BLaER1 treated with 17β-estradiol and CSF1 and Interleukin-3, amounts not matched to agents 10 nM and 100 nM (cell line): ENCODE measurements at regions not wholly inside any gene's neighbourhood (a gene's known extent, or its start where the extent isn't known, plus 50 kb on each side); places are given as distances from the start of the nearest gene placed in this dataset.
"Not testable (repeated sequence)": the region's sequence is repeated elsewhere in the genome, so short reads cannot be mapped to it uniquely, and the experiment has no call there.

ENCODE experiments used
- H3K27ac ChIP-seq, 11 experiments: shearing (Covaris generic); formaldehyde crosslinking; 2 replicates each; pipeline ENCODE4 v1.8.1; 2022
- H3K27me3 ChIP-seq, 11 experiments: shearing (Covaris generic); formaldehyde crosslinking; 2 replicates each; pipeline ENCODE4 v1.8.1; 2022
- H3K36me3 ChIP-seq, 11 experiments: shearing (Covaris generic); formaldehyde crosslinking; 2 replicates each; pipeline ENCODE4 v1.8.1; 2022
- H3K4me1 ChIP-seq, 10 experiments: shearing (Covaris generic); formaldehyde crosslinking; 2 replicates each; pipeline ENCODE4 v1.8.1; 2022
- H3K4me2 ChIP-seq, 11 experiments: shearing (Covaris generic); formaldehyde crosslinking; 2 replicates each; pipeline ENCODE4 v1.8.1; 2022
- H3K4me3 ChIP-seq, 10 experiments: shearing (Covaris generic); formaldehyde crosslinking; 2 replicates each; pipeline ENCODE4 v1.8.1; 2022
- H3K9ac ChIP-seq, 11 experiments: shearing (Covaris generic); formaldehyde crosslinking; 2 replicates each; pipeline ENCODE4 v1.8.1; 2022
- H3K9me3 ChIP-seq, 11 experiments: shearing (Covaris generic); formaldehyde crosslinking; replicated peaks in 1 of 11; 2 replicates each; pipeline ENCODE4 v1.8.1; 2022
- H4K20me1 ChIP-seq, 11 experiments: shearing (Covaris generic); formaldehyde crosslinking; 2 replicates each; pipeline ENCODE4 v1.8.1; 2022
- Cebpa-rat ChIP-seq, 11 experiments: shearing (Covaris generic); IDR thresholded peaks; 2 replicates each; pipeline ENCODE4 v1.8.1; 2022

DNA sequence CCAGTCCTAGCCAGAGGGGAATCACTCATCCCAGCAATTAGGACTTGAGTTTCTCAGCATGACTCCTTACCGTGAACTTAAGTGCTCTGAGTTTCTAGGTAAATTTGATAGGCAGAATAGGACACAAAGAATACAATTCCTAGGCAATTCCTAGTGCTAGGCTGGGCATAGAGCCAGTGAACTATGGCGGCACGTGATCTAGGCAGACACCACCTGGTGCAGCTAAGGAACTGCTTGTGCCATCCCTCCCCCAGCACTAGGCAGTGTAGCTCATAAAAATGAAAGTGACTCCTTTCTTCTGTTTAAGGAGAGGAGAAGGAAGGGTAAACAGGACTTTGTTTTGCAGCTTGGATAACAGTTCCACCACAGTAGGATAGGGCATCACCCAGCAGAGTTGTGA, 736.3 kb upstream of the PCDH7 start:
- Histone ChIP-seq H3K27ac (no peak overlapping the region), H3K9me3 (no peaks in the 10 kb centered on the region), H3K9ac (no peak overlapping the region), H3K27me3 (no peaks in the 10 kb centered on the region), H4K20me1 (no peaks in the 10 kb centered on the region), H3K4me1 (no peaks in the 10 kb centered on the region), H3K4me2 (no peak overlapping the region), H3K36me3 (no peaks in the 10 kb centered on the region), H3K4me3 (no peak overlapping the region)
- TF ChIP-seq Cebpa-rat (IDR thresholded peaks at IDR 0.05): no peak

DNA sequence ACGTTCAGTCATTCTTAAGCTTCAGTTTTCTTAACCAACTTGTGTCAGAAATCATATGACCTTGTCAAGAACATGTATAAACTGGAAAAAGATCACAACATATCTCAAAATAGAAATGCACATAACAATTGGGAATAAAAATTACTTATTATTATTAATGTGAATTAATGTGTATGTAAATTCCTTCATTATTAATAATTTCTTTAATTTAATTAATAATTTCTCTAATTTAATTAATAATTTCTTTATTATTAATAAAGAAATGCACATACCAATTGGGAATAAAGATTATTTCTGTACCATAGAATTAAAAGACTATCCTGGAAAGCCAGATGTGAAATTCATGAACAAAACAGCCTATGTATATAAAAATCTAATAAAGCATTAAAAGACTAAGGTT, 718.5 kb upstream of the PCDH7 start:
- TF ChIP-seq Cebpa-rat (IDR thresholded peaks at IDR 0.05): no peak

DNA sequence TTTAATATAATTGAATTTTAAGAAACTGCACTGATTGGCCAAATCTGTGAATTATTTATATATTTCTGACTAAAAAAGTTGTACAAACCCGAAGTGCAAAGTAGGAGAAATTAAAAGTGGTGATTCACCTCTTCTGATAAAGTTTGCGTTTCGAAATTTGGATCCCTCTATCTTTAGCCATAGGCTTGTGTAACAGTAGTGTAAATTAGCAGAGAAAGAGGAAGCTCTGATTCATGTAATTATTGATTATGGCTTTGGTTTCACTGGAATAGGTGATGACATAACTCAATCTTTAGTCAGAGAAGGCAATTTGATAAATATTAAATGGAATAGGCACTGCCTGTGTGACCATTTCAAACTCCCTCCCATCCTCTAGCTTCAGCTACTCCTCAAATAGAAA, 717.8 kb upstream of the PCDH7 start:
- Histone ChIP-seq H3K36me3 (no peaks in the 10 kb centered on the region), H3K9ac (no peak overlapping the region), H3K4me3 (no peak overlapping the region), H3K27ac (peak overlapping the region in 1 of 11 experiments; percentile 17; a peak in 1 of 22 replicates), H4K20me1 (no peaks in the 10 kb centered on the region), H3K9me3 (no peaks in the 10 kb centered on the region; a peak in 1 of 22 replicates), H3K27me3 (no peaks in the 10 kb centered on the region), H3K4me2 (peak overlapping the region in 2 of 11 experiments; percentile 10 to 41; a peak in 2 of 22 replicates), H3K4me1 (peaks cover 0 to 10% (median 0%) of the 10 kb centered on the region in 10 experiments; a peak in 4 of 20 replicates)
- TF ChIP-seq Cebpa-rat (IDR thresholded peaks at IDR 0.05): no peak

More for the DNA sequence above, 718.5 kb upstream of the PCDH7 start:
- Histone ChIP-seq H3K4me1 (peaks cover 0 to 10% (median 0%) of the 10 kb centered on the region in 10 experiments; a peak in 4 of 20 replicates), H3K4me2 (no peak overlapping the region), H3K27me3 (no peaks in the 10 kb centered on the region), H3K9me3 (no peaks in the 10 kb centered on the region), H3K36me3 (no peaks in the 10 kb centered on the region), H3K9ac (no peak overlapping the region), H3K4me3 (no peak overlapping the region), H3K27ac (no peak overlapping the region), H4K20me1 (no peaks in the 10 kb centered on the region)

DNA sequence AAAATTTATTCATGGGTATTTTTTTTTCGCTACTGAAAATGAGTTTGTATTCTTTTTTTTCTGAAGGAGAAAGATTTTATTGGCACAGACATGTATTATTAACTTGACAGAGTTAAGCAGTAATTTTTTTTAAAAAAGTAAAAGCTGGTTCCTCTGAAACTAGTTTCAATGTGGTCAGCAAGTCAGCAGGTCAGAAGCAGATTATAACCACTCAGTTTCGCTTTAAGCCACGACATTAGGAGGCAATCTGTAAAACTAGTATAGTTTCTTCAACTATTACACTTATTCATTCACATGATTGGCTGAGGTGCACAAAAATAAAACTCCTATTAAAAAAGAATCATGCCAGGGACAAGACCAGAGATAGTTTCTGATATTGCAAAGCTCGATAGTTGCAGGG, 714.2 kb upstream of the PCDH7 start:
- Histone ChIP-seq H3K9me3 (peaks cover 0 to 9% (median 2%) of the 10 kb centered on the region in 11 experiments; a peak in 8 of 22 replicates), H3K4me2 (peak overlapping the region in 2 of 11 experiments; percentile 2 to 18; a peak in 2 of 22 replicates), H4K20me1 (no peaks in the 10 kb centered on the region), H3K27me3 (no peaks in the 10 kb centered on the region), H3K36me3 (no peaks in the 10 kb centered on the region), H3K4me3 (no peak overlapping the region), H3K27ac (no peak overlapping the region), H3K4me1 (peaks cover 0 to 10% (median 0%) of the 10 kb centered on the region in 10 experiments; a peak in 4 of 20 replicates), H3K9ac (no peak overlapping the region)
- no peak for TF ChIP-seq Cebpa-rat (IDR thresholded peaks at IDR 0.05)

DNA sequence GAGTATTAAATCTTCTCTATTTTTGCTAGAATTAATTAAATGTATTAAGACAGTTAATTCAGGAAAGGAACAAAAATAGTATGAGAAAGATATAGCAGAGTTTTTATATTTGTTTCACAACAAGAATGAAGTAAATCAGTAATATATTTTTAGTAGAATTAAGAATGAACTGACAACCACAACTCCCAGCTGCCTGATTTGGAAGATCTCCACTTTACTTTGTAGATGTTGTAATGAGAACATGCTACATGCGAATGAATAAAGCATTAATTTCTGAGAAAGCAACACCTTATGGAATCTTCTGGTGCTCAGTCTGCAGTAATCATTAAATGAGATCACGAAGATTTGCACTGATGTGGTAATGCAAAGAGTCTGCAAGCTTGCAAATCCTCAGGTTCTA, 695.6 kb upstream of the PCDH7 start:
- Histone ChIP-seq H3K4me2 (no peak overlapping the region), H4K20me1 (no peaks in the 10 kb centered on the region), H3K4me3 (no peak overlapping the region), H3K9me3 (no peaks in the 10 kb centered on the region; a peak in 1 of 22 replicates), H3K27ac (no peak overlapping the region), H3K36me3 (no peaks in the 10 kb centered on the region), H3K27me3 (no peaks in the 10 kb centered on the region), H3K4me1 (no peaks in the 10 kb centered on the region), H3K9ac (no peak overlapping the region)
- TF ChIP-seq Cebpa-rat (IDR thresholded peaks at IDR 0.05): no peak

DNA sequence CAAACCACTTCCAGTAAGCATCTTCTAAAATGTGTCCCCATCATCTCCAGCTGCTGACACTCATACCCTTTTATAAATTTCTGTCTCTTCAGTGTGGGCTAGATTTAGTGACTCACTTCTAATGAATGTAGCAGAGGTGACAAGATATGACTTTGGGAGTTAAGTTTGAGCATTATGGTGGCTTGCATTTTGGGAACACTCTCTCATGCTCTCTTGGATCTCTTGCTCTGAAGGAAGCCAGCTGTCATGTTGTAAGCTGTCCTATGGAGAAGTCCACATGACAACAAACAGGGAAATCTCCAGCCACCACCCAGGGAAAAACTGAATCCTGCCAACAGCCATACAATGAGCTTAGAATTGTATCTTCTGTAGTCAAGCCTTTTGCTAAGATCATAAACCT, 691.3 kb upstream of the PCDH7 start:
- Histone ChIP-seq H3K4me3 (no peak overlapping the region), H3K27ac (no peak overlapping the region), H3K9ac (no peak overlapping the region), H4K20me1 (no peaks in the 10 kb centered on the region), H3K36me3 (no peaks in the 10 kb centered on the region), H3K4me2 (no peak overlapping the region), H3K9me3 (no peaks in the 10 kb centered on the region; a peak in 1 of 22 replicates), H3K27me3 (no peaks in the 10 kb centered on the region), H3K4me1 (no peaks in the 10 kb centered on the region)
- no peak for TF ChIP-seq Cebpa-rat (IDR thresholded peaks at IDR 0.05)

DNA sequence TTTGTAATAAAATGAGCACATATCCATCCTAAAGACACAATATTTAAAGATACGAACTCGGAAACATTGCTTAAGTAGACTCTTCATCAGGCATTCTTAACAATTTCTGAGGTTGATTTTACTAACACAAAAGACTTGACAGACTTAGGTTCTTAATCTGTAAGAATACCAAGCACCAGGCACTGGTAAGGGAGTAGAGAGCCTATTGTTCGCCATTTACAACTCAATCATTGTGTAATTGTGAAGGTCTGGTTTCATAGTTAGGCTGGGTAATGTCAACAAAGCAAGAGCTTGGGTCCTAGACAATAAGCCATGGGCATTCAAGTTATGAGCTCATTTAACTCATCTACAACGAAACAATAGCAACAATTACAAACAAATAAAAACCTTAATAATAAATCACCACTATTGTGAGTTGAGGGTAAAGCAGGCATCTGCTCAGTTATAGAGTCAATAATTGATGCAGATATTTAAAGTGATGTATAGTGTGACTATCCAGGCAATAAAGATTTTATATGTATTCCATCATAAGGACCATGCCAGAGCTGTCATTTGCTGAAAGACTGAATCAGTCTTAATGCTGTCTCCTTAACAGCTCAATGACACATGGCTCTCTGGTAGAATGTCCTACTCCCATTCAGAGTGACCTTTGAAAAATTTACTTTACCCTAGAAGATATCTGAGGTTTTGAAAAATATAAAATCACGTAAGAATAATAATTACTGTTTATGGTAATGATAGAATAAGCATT, 664.0 kb upstream of the PCDH7 start:
- no peak overlapping the region for H3K4me2 ChIP-seq
- H3K4me3 ChIP-seq: no peak overlapping the region
- no peak overlapping the region for H3K27ac ChIP-seq
- no peaks in the 10 kb centered on the region for H3K9me3 ChIP-seq
- no peaks in the 10 kb centered on the region for H3K27me3 ChIP-seq
- no peak overlapping the region for H3K9ac ChIP-seq
- no peaks in the 10 kb centered on the region for H4K20me1 ChIP-seq
- no peaks in the 10 kb centered on the region for H3K4me1 ChIP-seq
- H3K36me3 ChIP-seq: no peaks in the 10 kb centered on the region
- TF ChIP-seq Cebpa-rat (IDR thresholded peaks at IDR 0.05): no peak

DNA sequence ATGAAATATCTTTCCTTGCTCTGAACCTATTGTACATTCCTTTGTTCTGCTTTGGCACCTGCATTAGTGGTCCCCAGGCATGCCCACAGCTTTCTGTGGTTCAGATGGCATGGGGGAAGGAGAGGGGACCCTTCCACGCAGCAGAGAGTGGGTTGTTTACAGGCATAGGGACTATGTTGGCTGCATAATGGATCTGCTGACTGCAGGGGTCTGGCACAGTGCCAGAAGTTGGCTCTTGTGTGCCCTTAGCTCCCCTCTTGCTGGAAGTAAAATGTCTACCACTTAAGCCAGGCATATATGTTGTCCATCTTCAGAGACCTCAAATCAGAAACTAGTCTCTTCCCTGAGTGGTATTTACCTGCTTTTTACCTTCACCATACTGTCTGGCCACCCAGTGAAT, 651.9 kb upstream of the PCDH7 start:
- H4K20me1 ChIP-seq: no peaks in the 10 kb centered on the region
- no peak for TF ChIP-seq Cebpa-rat (IDR thresholded peaks at IDR 0.05)
- H3K27me3 ChIP-seq: no peaks in the 10 kb centered on the region
- no peaks in the 10 kb centered on the region for H3K4me1 ChIP-seq
- H3K36me3 ChIP-seq: no peaks in the 10 kb centered on the region
- H3K4me2 ChIP-seq: no peak overlapping the region
- no peak overlapping the region for H3K27ac ChIP-seq
- no peaks in the 10 kb centered on the region for H3K9me3 ChIP-seq
- no peak overlapping the region for H3K4me3 ChIP-seq
- no peak overlapping the region for H3K9ac ChIP-seq

DNA sequence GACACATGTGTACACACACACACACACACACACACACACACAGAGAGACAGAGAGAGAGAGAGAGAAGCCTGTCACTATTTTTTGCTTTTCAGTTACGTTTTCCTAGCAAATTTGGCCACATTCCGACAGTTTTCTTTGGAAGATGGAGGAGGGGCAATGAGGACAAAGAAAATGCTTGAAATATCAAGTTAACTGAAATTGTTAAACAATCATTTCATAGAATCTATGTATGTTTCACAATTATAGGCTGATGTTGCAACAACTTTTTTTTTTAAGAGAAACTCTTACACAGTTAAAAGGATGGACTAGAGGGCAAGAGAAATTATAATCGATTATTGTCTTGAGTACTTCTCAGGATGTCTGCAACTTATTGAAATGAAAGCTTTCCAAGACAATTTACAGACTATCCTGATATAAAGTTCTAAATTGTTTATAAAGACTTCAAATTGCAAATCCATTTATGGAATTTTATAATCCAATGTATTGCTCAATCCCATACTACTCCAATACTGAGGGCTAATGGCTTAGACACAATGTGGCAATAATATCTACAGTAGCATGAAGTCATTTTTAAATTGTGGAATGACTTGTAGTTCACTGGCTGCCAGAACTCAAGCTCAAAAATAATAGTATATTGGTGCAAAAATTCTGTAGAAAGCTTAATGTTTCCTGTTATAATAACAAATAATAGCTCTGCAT, 647.0 kb upstream of the PCDH7 start:
- no peaks in the 10 kb centered on the region for H4K20me1 ChIP-seq
- no peaks in the 10 kb centered on the region for H3K27me3 ChIP-seq
- no peaks in the 10 kb centered on the region for H3K36me3 ChIP-seq
- H3K9ac ChIP-seq: no peak overlapping the region
- no peak overlapping the region for H3K4me2 ChIP-seq
- no peak for TF ChIP-seq Cebpa-rat (IDR thresholded peaks at IDR 0.05)
- no peaks in the 10 kb centered on the region for H3K9me3 ChIP-seq
- no peaks in the 10 kb centered on the region for H3K4me1 ChIP-seq
- H3K27ac ChIP-seq: no peak overlapping the region
- H3K4me3 ChIP-seq: no peak overlapping the region

DNA sequence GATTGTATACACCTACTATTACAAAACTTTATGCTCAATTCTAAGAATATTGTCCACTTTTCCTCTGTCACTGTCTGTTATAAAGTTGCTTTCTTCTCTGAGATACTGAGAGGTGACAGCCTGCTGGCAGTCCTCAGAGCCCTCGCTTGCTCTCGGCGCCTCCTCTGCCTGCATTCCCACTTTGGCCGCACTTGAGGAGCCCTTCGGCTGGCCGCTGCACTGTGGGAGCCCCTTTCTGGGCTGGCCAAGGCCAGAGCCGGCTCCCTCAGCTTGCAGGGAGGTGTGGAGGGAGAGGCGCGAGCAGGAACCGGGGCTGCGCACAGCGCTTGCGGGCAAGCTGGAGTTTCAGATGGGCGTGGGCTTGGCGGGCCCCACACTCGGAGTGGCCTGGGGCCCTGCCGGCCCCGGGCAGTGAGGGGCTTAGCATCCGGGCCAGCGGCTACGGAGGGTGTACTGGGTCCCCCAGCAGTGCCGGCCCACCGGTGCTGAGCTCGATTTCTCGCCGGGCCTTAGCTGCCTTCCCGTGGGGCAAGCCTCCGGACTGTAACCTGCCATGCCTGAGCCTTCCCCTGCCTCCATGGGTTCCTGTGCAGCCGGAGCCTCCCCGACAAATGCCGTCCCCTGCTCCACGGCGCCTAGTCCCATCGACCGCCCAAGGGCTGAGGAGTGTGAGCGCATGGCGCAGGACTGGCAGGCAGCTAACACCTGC, 627.6 kb upstream of the PCDH7 start:
- H3K27me3 ChIP-seq, H3K4me2 ChIP-seq, H3K4me3 ChIP-seq, H3K4me1 ChIP-seq, H3K9ac ChIP-seq, H3K36me3 ChIP-seq, H3K27ac ChIP-seq, H4K20me1 ChIP-seq: not testable (repeated sequence)
- peaks cover 0 to 20% (median 11%) of the 10 kb centered on the region in 11 experiments; a peak in 14 of 22 replicates for H3K9me3 ChIP-seq
